ENCODE measurements at regions not wholly inside any gene's neighbourhood (a gene's known extent, or its start where the extent isn't known, plus 50 kb on each side); places are given as distances from the start of the nearest gene placed in this dataset.
"Not testable (repeated sequence)": the region's sequence is repeated elsewhere in the genome, so short reads cannot be mapped to it uniquely, and the experiment has no call there.

GRCh38 chr5:60504342-60504741 lies 195.6 kb downstream of the DEPDC1B start:
- no peak overlapping the region for H3K4me3 ChIP-seq (ENCODE audit: low read depth in 1 of 2, low read length in 2 of 2)
- H3K9ac ChIP-seq (ENCODE audit: low read depth in 1 of 2, low read length in 2 of 2): no peak overlapping the region
- H3K4me1 ChIP-seq (ENCODE audit: control insufficient read depth in 1 of 2, insufficient read depth in 2 of 2, low read length in 2 of 2): no peaks in the 10 kb centered on the region
- no peaks in the 10 kb centered on the region for H3K9me3 ChIP-seq (ENCODE audit: control insufficient read depth in 1 of 2, low read length in 2 of 2)
- H3K27ac ChIP-seq (ENCODE audit: low read depth, low read length): no peak overlapping the region
- H3K27me3 ChIP-seq (ENCODE audit: control insufficient read depth in 1 of 2, insufficient read depth in 2 of 2, low read length in 2 of 2): no peaks in the 10 kb centered on the region
- H3K36me3 ChIP-seq (ENCODE audit: control insufficient read depth in 1 of 2, insufficient read depth in 2 of 2, low read length in 2 of 2): no peaks in the 10 kb centered on the region

GRCh38 chr5:60503771-60504170 lies 196.2 kb downstream of the DEPDC1B start:
- Histone ChIP-seq H3K9ac (ENCODE audit: low read depth in 1 of 2, low read length in 2 of 2) (no peak overlapping the region), H3K4me3 (ENCODE audit: low read depth in 1 of 2, low read length in 2 of 2) (no peak overlapping the region), H3K9me3 (ENCODE audit: control insufficient read depth in 1 of 2, low read length in 2 of 2) (no peaks in the 10 kb centered on the region), H3K4me1 (ENCODE audit: control insufficient read depth in 1 of 2, insufficient read depth in 2 of 2, low read length in 2 of 2) (no peaks in the 10 kb centered on the region), H3K27me3 (ENCODE audit: control insufficient read depth in 1 of 2, insufficient read depth in 2 of 2, low read length in 2 of 2) (no peaks in the 10 kb centered on the region), H3K27ac (ENCODE audit: low read depth, low read length) (no peak overlapping the region), H3K36me3 (ENCODE audit: control insufficient read depth in 1 of 2, insufficient read depth in 2 of 2, low read length in 2 of 2) (no peaks in the 10 kb centered on the region)

GRCh38 chr5:60497706-60498500 lies 202.1 kb downstream of the DEPDC1B start:
- Histone ChIP-seq H3K36me3 (ENCODE audit: control insufficient read depth in 1 of 2, insufficient read depth in 2 of 2, low read length in 2 of 2) (no peaks in the 10 kb centered on the region), H3K9me3 (ENCODE audit: control insufficient read depth in 1 of 2, low read length in 2 of 2) (no peaks in the 10 kb centered on the region), H3K27ac (ENCODE audit: low read depth, low read length) (no peak overlapping the region), H3K9ac (ENCODE audit: low read depth in 1 of 2, low read length in 2 of 2) (no peak overlapping the region), H3K4me1 (ENCODE audit: control insufficient read depth in 1 of 2, insufficient read depth in 2 of 2, low read length in 2 of 2) (no peaks in the 10 kb centered on the region), H3K4me3 (ENCODE audit: low read depth in 1 of 2, low read length in 2 of 2) (no peak overlapping the region), H3K27me3 (ENCODE audit: control insufficient read depth in 1 of 2, insufficient read depth in 2 of 2, low read length in 2 of 2) (no peaks in the 10 kb centered on the region)

- Histone ChIP-seq H3K4me3 (ENCODE audit: low read depth in 1 of 2, low read length in 2 of 2) (no peak overlapping the region), H3K9ac (ENCODE audit: low read depth in 1 of 2, low read length in 2 of 2) (no peak overlapping the region), H3K27me3 (ENCODE audit: control insufficient read depth in 1 of 2, insufficient read depth in 2 of 2, low read length in 2 of 2) (no peaks in the 10 kb centered on the region), H3K36me3 (ENCODE audit: control insufficient read depth in 1 of 2, insufficient read depth in 2 of 2, low read length in 2 of 2) (no peaks in the 10 kb centered on the region), H3K27ac (ENCODE audit: low read depth, low read length) (no peak overlapping the region), H3K4me1 (ENCODE audit: control insufficient read depth in 1 of 2, insufficient read depth in 2 of 2, low read length in 2 of 2) (no peaks in the 10 kb centered on the region), H3K9me3 (ENCODE audit: control insufficient read depth in 1 of 2, low read length in 2 of 2) (no peaks in the 10 kb centered on the region)
These were observed 204.1 kb downstream of the DEPDC1B start for GRCh38 chr5:60495644-60496520.

- no peak overlapping the region for H3K27ac ChIP-seq (ENCODE audit: low read depth, low read length)
- H3K9ac ChIP-seq (ENCODE audit: low read depth in 1 of 2, low read length in 2 of 2): no peak overlapping the region
- no peaks in the 10 kb centered on the region for H3K4me1 ChIP-seq (ENCODE audit: control insufficient read depth in 1 of 2, insufficient read depth in 2 of 2, low read length in 2 of 2)
- no peaks in the 10 kb centered on the region for H3K9me3 ChIP-seq (ENCODE audit: control insufficient read depth in 1 of 2, low read length in 2 of 2)
- H3K4me3 ChIP-seq (ENCODE audit: low read depth in 1 of 2, low read length in 2 of 2): no peak overlapping the region
- no peaks in the 10 kb centered on the region for H3K27me3 ChIP-seq (ENCODE audit: control insufficient read depth in 1 of 2, insufficient read depth in 2 of 2, low read length in 2 of 2)
- H3K36me3 ChIP-seq (ENCODE audit: control insufficient read depth in 1 of 2, insufficient read depth in 2 of 2, low read length in 2 of 2): no peaks in the 10 kb centered on the region
These were observed 205.3 kb downstream of the DEPDC1B start for GRCh38 chr5:60494635-60495034.

- Histone ChIP-seq H3K4me1 (ENCODE audit: control insufficient read depth in 1 of 2, insufficient read depth in 2 of 2, low read length in 2 of 2) (no peaks in the 10 kb centered on the region), H3K9me3 (ENCODE audit: control insufficient read depth in 1 of 2, low read length in 2 of 2) (no peaks in the 10 kb centered on the region), H3K27ac (ENCODE audit: low read depth, low read length) (no peak overlapping the region), H3K27me3 (ENCODE audit: control insufficient read depth in 1 of 2, insufficient read depth in 2 of 2, low read length in 2 of 2) (no peaks in the 10 kb centered on the region), H3K9ac (ENCODE audit: low read depth in 1 of 2, low read length in 2 of 2) (no peak overlapping the region), H3K4me3 (ENCODE audit: low read depth in 1 of 2, low read length in 2 of 2) (no peak overlapping the region), H3K36me3 (ENCODE audit: control insufficient read depth in 1 of 2, insufficient read depth in 2 of 2, low read length in 2 of 2) (no peaks in the 10 kb centered on the region)
These were observed 205.8 kb downstream of the DEPDC1B start for GRCh38 chr5:60494144-60494543.

GRCh38 chr5:60493372-60493771 lies 206.6 kb downstream of the DEPDC1B start:
- H3K4me1 ChIP-seq (ENCODE audit: control insufficient read depth in 1 of 2, insufficient read depth in 2 of 2, low read length in 2 of 2): no peaks in the 10 kb centered on the region
- no peaks in the 10 kb centered on the region for H3K27me3 ChIP-seq (ENCODE audit: control insufficient read depth in 1 of 2, insufficient read depth in 2 of 2, low read length in 2 of 2)
- no peaks in the 10 kb centered on the region for H3K36me3 ChIP-seq (ENCODE audit: control insufficient read depth in 1 of 2, insufficient read depth in 2 of 2, low read length in 2 of 2)
- no peak overlapping the region for H3K27ac ChIP-seq (ENCODE audit: low read depth, low read length)
- H3K9ac ChIP-seq (ENCODE audit: low read depth in 1 of 2, low read length in 2 of 2): no peak overlapping the region
- H3K4me3 ChIP-seq (ENCODE audit: low read depth in 1 of 2, low read length in 2 of 2): no peak overlapping the region
- H3K9me3 ChIP-seq (ENCODE audit: control insufficient read depth in 1 of 2, low read length in 2 of 2): no peaks in the 10 kb centered on the region

GRCh38 chr5:60492958-60493357 lies 207.0 kb downstream of the DEPDC1B start:
- H3K4me3 ChIP-seq (ENCODE audit: low read depth in 1 of 2, low read length in 2 of 2): no peak overlapping the region
- H3K9ac ChIP-seq (ENCODE audit: low read depth in 1 of 2, low read length in 2 of 2): no peak overlapping the region
- H3K36me3 ChIP-seq (ENCODE audit: control insufficient read depth in 1 of 2, insufficient read depth in 2 of 2, low read length in 2 of 2): no peaks in the 10 kb centered on the region
- no peaks in the 10 kb centered on the region for H3K9me3 ChIP-seq (ENCODE audit: control insufficient read depth in 1 of 2, low read length in 2 of 2)
- no peaks in the 10 kb centered on the region for H3K27me3 ChIP-seq (ENCODE audit: control insufficient read depth in 1 of 2, insufficient read depth in 2 of 2, low read length in 2 of 2)
- no peak overlapping the region for H3K27ac ChIP-seq (ENCODE audit: low read depth, low read length)
- no peaks in the 10 kb centered on the region for H3K4me1 ChIP-seq (ENCODE audit: control insufficient read depth in 1 of 2, insufficient read depth in 2 of 2, low read length in 2 of 2)

- H3K9me3 ChIP-seq (ENCODE audit: control insufficient read depth in 1 of 2, low read length in 2 of 2); H3K4me1 ChIP-seq (ENCODE audit: control insufficient read depth in 1 of 2, insufficient read depth in 2 of 2, low read length in 2 of 2); H3K27ac ChIP-seq (ENCODE audit: low read depth, low read length); H3K4me3 ChIP-seq (ENCODE audit: low read depth in 1 of 2, low read length in 2 of 2); H3K36me3 ChIP-seq (ENCODE audit: control insufficient read depth in 1 of 2, insufficient read depth in 2 of 2, low read length in 2 of 2); H3K27me3 ChIP-seq (ENCODE audit: control insufficient read depth in 1 of 2, insufficient read depth in 2 of 2, low read length in 2 of 2); H3K9ac ChIP-seq (ENCODE audit: low read depth in 1 of 2, low read length in 2 of 2): not testable (repeated sequence)
These were observed 207.6 kb downstream of the DEPDC1B start for GRCh38 chr5:60492358-60492757.

- Histone ChIP-seq H3K9me3 (ENCODE audit: control insufficient read depth in 1 of 2, low read length in 2 of 2) (no peaks in the 10 kb centered on the region), H3K4me1 (ENCODE audit: control insufficient read depth in 1 of 2, insufficient read depth in 2 of 2, low read length in 2 of 2) (no peaks in the 10 kb centered on the region), H3K9ac (ENCODE audit: low read depth in 1 of 2, low read length in 2 of 2) (no peak overlapping the region), H3K36me3 (ENCODE audit: control insufficient read depth in 1 of 2, insufficient read depth in 2 of 2, low read length in 2 of 2) (no peaks in the 10 kb centered on the region), H3K4me3 (ENCODE audit: low read depth in 1 of 2, low read length in 2 of 2) (no peak overlapping the region), H3K27me3 (ENCODE audit: control insufficient read depth in 1 of 2, insufficient read depth in 2 of 2, low read length in 2 of 2) (no peaks in the 10 kb centered on the region), H3K27ac (ENCODE audit: low read depth, low read length) (no peak overlapping the region)
These were observed 209.3 kb downstream of the DEPDC1B start for GRCh38 chr5:60490597-60491166.

Measured in duodenal mucosa (tissue), 2 donors.